SK-N-SH (cell line): ENCODE measurements at regions not wholly inside any gene's neighbourhood (a gene's known extent, or its start where the extent isn't known, plus 50 kb on each side); places are given as distances from the start of the nearest gene placed in this dataset.

Experiments
- CTCF ChIA-PET: fragments of 300-600, 350-600 bp; formaldehyde crosslinking; extraction: SDS; loops from one replicate; lab custom pipeline; 2021; lab: Yijun Ruan, JAX
- POLR2A ChIA-PET: fragments of 350-600 bp; sonication (Branson Sonifier 250); formaldehyde crosslinking; extraction: SDS; loops from one replicate; lab custom pipeline; 2020; ENCODE audit warnings: antibody characterized with exemption, inconsistent platforms; lab: Yijun Ruan, JAX
- DNase-seq: peaks from one replicate; pipeline ENCODE4 v3.0.0; 2012
- H2AFZ ChIP-seq: fragments of 200-600 bp; sonication (generic); 2 replicates; pipeline ENCODE4 v1.8.1; 2016; ENCODE audit warnings: antibody characterized with exemption, mild to moderate bottlenecking, low read depth
- H3F3A ChIP-seq: fragments of 200-600 bp; sonication (generic); replicated peaks from 2 replicates; pipeline ENCODE3; 2016; ENCODE audit warnings: antibody characterized with exemption, mild to moderate bottlenecking; ENCODE audit not compliant: insufficient read depth
- H3K27ac ChIP-seq, 2 experiments: fragments of 200-500 bp in 1 of 2; fragments of 200-600 bp in 1 of 2; sonication (Bioruptor generic) in 1 of 2; sonication (generic), shearing (Covaris generic) in 1 of 2; 2 replicates each; pipeline versions ENCODE4 v1.5.1 to v1.6.1; 2014 to 2016; ENCODE audit warnings: low read depth in 2 of 2, inconsistent platforms in 1 of 2, low read length in 1 of 2, mild to moderate bottlenecking in 1 of 2, mixed read lengths in 1 of 2
- H3K27me3 ChIP-seq: fragments of 200-600 bp; sonication (generic), shearing (Covaris generic); 2 replicates; pipeline ENCODE4 v1.6.1; 2016; ENCODE audit warnings: mixed run types; ENCODE audit not compliant: insufficient read depth
- H3K36me3 ChIP-seq, 2 experiments: fragments of 200-500 bp in 1 of 2; fragments of 200-600 bp in 1 of 2; sonication (Bioruptor generic) in 1 of 2; sonication (generic) in 1 of 2; replicated peaks in 1 of 2; 2 replicates each; pipeline versions ENCODE3 to v1.5.1; 2014 to 2016; ENCODE audit warnings: low read length in 1 of 2, mild to moderate bottlenecking in 1 of 2; ENCODE audit not compliant: insufficient read depth in 2 of 2, control insufficient read depth in 1 of 2
- H3K4me1 ChIP-seq, 2 experiments: fragments of 200-500 bp in 1 of 2; fragments of 200-600 bp in 1 of 2; sonication (Bioruptor generic) in 1 of 2; sonication (generic), shearing (Covaris generic) in 1 of 2; 2 replicates each; pipeline versions ENCODE4 v1.5.1 to v1.6.1; 2014 to 2016; ENCODE audit warnings: low read depth in 1 of 2, low read length in 1 of 2, mixed run types in 1 of 2; ENCODE audit not compliant: insufficient read depth in 2 of 2, control insufficient read depth in 1 of 2
- H3K4me2 ChIP-seq: fragments of 200-600 bp; sonication (generic), shearing (Covaris generic); 2 replicates; pipeline ENCODE4 v1.6.1; 2017; ENCODE audit warnings: mixed run types
- H3K4me3 ChIP-seq, 2 experiments: fragments of 200-500 bp in 1 of 2; fragments of 200-600 bp in 1 of 2; sonication (Bioruptor generic) in 1 of 2; sonication (generic), shearing (Covaris generic) in 1 of 2; 2 replicates each; pipeline versions ENCODE4 v1.5.1 to v1.8.1; 2014 to 2016; ENCODE audit warnings: low read depth in 2 of 2, inconsistent platforms in 1 of 2, low read length in 1 of 2, mild to moderate bottlenecking in 1 of 2, mixed read lengths in 1 of 2, moderate library complexity in 1 of 2
- H3K79me2 ChIP-seq: fragments of 200-600 bp; sonication (generic); 2 replicates; pipeline ENCODE4 v1.8.1; 2017; ENCODE audit warnings: mild to moderate bottlenecking; ENCODE audit not compliant: insufficient read depth
- H3K9ac ChIP-seq: fragments of 200-600 bp; sonication (generic); 2 replicates; pipeline ENCODE4 v1.6.1; 2017; ENCODE audit warnings: mixed run types
- H3K9me2 ChIP-seq: fragments of 200-600 bp; sonication (generic); 2 replicates; pipeline ENCODE4 v1.6.1; 2017; ENCODE audit warnings: mixed run types
- H3K9me3 ChIP-seq: fragments of 200-600 bp; sonication (generic); 2 replicates; pipeline ENCODE4 v1.6.1; 2017; ENCODE audit warnings: mixed run types, mild to moderate bottlenecking, moderate library complexity
- H4K20me1 ChIP-seq: fragments of 200-600 bp; sonication (generic); 2 replicates; pipeline ENCODE4 v1.6.1; 2017; ENCODE audit warnings: mild to moderate bottlenecking, mixed run types; ENCODE audit not compliant: insufficient read depth
- CHD2 ChIP-seq: fragments of 150-350 bp; IDR thresholded peaks from 2 replicates; pipeline ENCODE4 v1.6.1; 2018; ENCODE audit warnings: low read length; ENCODE audit not compliant: partially characterized antibody
- EP300 ChIP-seq, 2 experiments: IDR thresholded peaks; 2 replicates each; pipeline versions ENCODE4 v1.4.0 to v1.6.1; 2012; ENCODE audit warnings: borderline replicate concordance in 1 of 2, low read depth in 1 of 2, low read length in 1 of 2
- FOSL2 ChIP-seq: IDR thresholded peaks from 2 replicates; pipeline ENCODE4 v1.4.0; 2012; ENCODE audit warnings: low read depth, mild to moderate bottlenecking, moderate library complexity, borderline replicate concordance
- FOXJ3 ChIP-seq: sonication (generic); formaldehyde crosslinking; IDR thresholded peaks from 2 replicates; pipeline ENCODE4 v1.5.1; 2020; ENCODE audit warnings: mild to moderate bottlenecking, missing genetic modification reagents
- FOXM1 ChIP-seq: IDR thresholded peaks from 2 replicates; pipeline ENCODE4 v1.4.0; 2012; ENCODE audit warnings: low read depth, mild to moderate bottlenecking
- GABPA ChIP-seq: IDR thresholded peaks from 2 replicates; pipeline ENCODE4 v1.4.0; 2012; ENCODE audit warnings: low read depth, mild to moderate bottlenecking
- GATA2 ChIP-seq: sonication (generic); formaldehyde crosslinking; IDR thresholded peaks from 2 replicates; pipeline ENCODE4 v1.5.0; 2020; ENCODE audit warnings: mild to moderate bottlenecking, missing genetic modification reagents
- MEF2A ChIP-seq: IDR thresholded peaks from 2 replicates; pipeline ENCODE4 v1.4.0; 2012; ENCODE audit warnings: low read depth, borderline replicate concordance
- POLR2AphosphoS5 ChIP-seq: IDR thresholded peaks from 2 replicates; pipeline ENCODE4 v1.6.1; 2012; ENCODE audit warnings: low read depth, low read length
- RCOR1 ChIP-seq: fragments of 150-350 bp; IDR thresholded peaks from 2 replicates; pipeline ENCODE4 v1.6.1; 2017; ENCODE audit warnings: antibody characterized with exemption, low read length
- RXRA ChIP-seq: IDR thresholded peaks from 2 replicates; pipeline ENCODE4 v1.4.0; 2012; ENCODE audit warnings: low read depth, mild to moderate bottlenecking, borderline replicate concordance
- SMC3 ChIP-seq: IDR thresholded peaks from 2 replicates; pipeline ENCODE4 v1.6.1; 2012; ENCODE audit warnings: low read depth, low read length, improper control_type of control experiment
- TCF12 ChIP-seq: IDR thresholded peaks from 2 replicates; pipeline ENCODE4 v1.4.0; 2012
- YY1 ChIP-seq: IDR thresholded peaks from 2 replicates; pipeline ENCODE4 v1.4.0; 2012; ENCODE audit warnings: low read depth, mild to moderate bottlenecking
- WGBS: methylation state at CpG from one replicate; pipeline ENCODE4 v1.1.6; 2017; ENCODE audit warnings: low lambda C conversion rate; 5-methylcytosine and 5-hydroxymethylcytosine counted together
- TF ChIP-seq, protein P1 (sequence below): IDR thresholded peaks from 2 replicates; pipeline ENCODE4 v1.6.1; 2012; ENCODE audit warnings: mild to moderate bottlenecking, low read depth, low read length, moderate library complexity
- TF ChIP-seq, protein P2 (sequence below): IDR thresholded peaks from 2 replicates; pipeline ENCODE4; 2012
- TF ChIP-seq, protein P3 (sequence below): fragments of 200-600 bp; sonication (generic); IDR thresholded peaks from 2 replicates; pipeline ENCODE4 v1.6.1; 2017; ENCODE audit warnings: antibody characterized with exemption, mild to moderate bottlenecking, moderate library complexity

DNA sequence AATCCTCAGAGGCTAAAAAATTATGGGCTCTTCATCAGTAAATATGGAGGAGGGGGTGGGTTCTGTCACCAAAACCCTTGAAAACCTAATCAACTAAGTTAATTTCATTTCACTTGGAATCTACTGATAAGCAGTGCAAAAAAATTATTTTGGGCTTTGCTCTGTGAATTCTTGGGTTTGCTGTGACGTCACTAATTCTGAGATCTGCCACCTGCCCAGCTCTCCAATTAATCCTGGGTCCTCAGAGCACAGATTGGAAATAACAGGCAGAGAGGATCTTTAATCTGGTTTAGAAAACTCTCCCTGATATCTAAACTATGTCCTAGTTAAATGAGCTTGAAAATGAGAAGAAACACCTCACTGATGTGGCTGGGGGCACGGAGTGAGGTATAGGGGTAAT, 903.2 kb downstream of the AACS start:
- TF ChIP-seq, protein P1, sequence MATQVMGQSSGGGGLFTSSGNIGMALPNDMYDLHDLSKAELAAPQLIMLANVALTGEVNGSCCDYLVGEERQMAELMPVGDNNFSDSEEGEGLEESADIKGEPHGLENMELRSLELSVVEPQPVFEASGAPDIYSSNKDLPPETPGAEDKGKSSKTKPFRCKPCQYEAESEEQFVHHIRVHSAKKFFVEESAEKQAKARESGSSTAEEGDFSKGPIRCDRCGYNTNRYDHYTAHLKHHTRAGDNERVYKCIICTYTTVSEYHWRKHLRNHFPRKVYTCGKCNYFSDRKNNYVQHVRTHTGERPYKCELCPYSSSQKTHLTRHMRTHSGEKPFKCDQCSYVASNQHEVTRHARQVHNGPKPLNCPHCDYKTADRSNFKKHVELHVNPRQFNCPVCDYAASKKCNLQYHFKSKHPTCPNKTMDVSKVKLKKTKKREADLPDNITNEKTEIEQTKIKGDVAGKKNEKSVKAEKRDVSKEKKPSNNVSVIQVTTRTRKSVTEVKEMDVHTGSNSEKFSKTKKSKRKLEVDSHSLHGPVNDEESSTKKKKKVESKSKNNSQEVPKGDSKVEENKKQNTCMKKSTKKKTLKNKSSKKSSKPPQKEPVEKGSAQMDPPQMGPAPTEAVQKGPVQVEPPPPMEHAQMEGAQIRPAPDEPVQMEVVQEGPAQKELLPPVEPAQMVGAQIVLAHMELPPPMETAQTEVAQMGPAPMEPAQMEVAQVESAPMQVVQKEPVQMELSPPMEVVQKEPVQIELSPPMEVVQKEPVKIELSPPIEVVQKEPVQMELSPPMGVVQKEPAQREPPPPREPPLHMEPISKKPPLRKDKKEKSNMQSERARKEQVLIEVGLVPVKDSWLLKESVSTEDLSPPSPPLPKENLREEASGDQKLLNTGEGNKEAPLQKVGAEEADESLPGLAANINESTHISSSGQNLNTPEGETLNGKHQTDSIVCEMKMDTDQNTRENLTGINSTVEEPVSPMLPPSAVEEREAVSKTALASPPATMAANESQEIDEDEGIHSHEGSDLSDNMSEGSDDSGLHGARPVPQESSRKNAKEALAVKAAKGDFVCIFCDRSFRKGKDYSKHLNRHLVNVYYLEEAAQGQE: no peak
- TF ChIP-seq SMC3: no peak
- TF ChIP-seq, protein P2, sequence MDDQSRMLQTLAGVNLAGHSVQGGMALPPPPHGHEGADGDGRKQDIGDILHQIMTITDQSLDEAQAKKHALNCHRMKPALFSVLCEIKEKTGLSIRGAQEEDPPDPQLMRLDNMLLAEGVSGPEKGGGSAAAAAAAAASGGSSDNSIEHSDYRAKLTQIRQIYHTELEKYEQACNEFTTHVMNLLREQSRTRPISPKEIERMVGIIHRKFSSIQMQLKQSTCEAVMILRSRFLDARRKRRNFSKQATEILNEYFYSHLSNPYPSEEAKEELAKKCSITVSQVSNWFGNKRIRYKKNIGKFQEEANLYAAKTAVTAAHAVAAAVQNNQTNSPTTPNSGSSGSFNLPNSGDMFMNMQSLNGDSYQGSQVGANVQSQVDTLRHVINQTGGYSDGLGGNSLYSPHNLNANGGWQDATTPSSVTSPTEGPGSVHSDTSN: no peak
- no peak for TF ChIP-seq RXRA
- no peak for TF ChIP-seq CHD2
- TF ChIP-seq RCOR1: no peak
- TF ChIP-seq FOSL2: no peak
- no peak for TF ChIP-seq GATA2
- TF ChIP-seq FOXJ3 (CRISPR knock-in tag): no peak
- TF ChIP-seq MEF2A: no peak
- no peak for TF ChIP-seq YY1
- TF ChIP-seq, protein P3, sequence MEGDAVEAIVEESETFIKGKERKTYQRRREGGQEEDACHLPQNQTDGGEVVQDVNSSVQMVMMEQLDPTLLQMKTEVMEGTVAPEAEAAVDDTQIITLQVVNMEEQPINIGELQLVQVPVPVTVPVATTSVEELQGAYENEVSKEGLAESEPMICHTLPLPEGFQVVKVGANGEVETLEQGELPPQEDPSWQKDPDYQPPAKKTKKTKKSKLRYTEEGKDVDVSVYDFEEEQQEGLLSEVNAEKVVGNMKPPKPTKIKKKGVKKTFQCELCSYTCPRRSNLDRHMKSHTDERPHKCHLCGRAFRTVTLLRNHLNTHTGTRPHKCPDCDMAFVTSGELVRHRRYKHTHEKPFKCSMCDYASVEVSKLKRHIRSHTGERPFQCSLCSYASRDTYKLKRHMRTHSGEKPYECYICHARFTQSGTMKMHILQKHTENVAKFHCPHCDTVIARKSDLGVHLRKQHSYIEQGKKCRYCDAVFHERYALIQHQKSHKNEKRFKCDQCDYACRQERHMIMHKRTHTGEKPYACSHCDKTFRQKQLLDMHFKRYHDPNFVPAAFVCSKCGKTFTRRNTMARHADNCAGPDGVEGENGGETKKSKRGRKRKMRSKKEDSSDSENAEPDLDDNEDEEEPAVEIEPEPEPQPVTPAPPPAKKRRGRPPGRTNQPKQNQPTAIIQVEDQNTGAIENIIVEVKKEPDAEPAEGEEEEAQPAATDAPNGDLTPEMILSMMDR: no peak
- TF ChIP-seq TCF12: no peak
- TF ChIP-seq FOXM1: no peak
- TF ChIP-seq EP300 (IDR thresholded peaks at IDR 0.05; ENCODE audit: borderline replicate concordance in 1 of 2, low read depth in 1 of 2, low read length in 1 of 2): no peak
- no peak for TF ChIP-seq GABPA
- no peak for TF ChIP-seq POLR2AphosphoS5
- H4K20me1 ChIP-seq: no peaks in the 10 kb centered on the region
- ChIA-PET CTCF (no interaction called here), POLR2A (no interaction called here)
- H3K4me1 ChIP-seq: no peaks in the 10 kb centered on the region
- H3K4me3 ChIP-seq: no peak overlapping the region
- no peaks in the 10 kb centered on the region for H3K9me2 ChIP-seq
- H3K4me2 ChIP-seq: no peak overlapping the region
- H3K36me3 ChIP-seq: no peaks in the 10 kb centered on the region
- no peaks in the 10 kb centered on the region for H3K79me2 ChIP-seq
- H3K27ac ChIP-seq: no peak overlapping the region
- no peak for DNase-seq
- no peaks in the 10 kb centered on the region for H3K27me3 ChIP-seq
- WGBS: 15% methylated on average over 2 of the region's 2 CpGs
- no peaks in the 10 kb centered on the region for H3F3A ChIP-seq
- H3K9me3 ChIP-seq: no peaks in the 10 kb centered on the region
- no peak overlapping the region for H3K9ac ChIP-seq
- H2AFZ ChIP-seq: no peak overlapping the region
